ENCODE measurements at regions not wholly inside any gene's neighbourhood (a gene's known extent, or its start where the extent isn't known, plus 50 kb on each side); places are given as distances from the start of the nearest gene placed in this dataset.
"Not testable (repeated sequence)": the region's sequence is repeated elsewhere in the genome, so short reads cannot be mapped to it uniquely, and the experiment has no call there.

DNA sequence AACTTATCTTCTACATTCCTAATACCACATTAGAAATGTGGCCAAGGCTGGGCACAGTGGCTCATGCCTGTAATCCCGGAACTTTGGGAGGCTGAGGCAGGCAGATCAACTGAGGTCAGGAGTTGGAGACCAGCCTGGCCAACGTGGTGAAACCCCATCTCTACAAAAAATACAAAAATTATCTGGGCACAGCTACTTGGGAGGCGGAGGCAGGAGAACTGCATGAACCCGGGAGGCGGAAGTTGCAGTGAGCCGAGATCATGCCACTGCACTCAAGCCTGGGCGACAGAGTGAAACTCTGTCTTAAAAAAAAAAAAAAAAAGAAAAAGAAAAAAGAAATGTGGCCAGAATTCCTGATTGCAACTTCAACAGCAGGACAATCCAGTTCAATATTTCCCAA lies 196.6 kb upstream of the RASGEF1B start:
- not testable (repeated sequence) for H3K4me3 ChIP-seq

DNA sequence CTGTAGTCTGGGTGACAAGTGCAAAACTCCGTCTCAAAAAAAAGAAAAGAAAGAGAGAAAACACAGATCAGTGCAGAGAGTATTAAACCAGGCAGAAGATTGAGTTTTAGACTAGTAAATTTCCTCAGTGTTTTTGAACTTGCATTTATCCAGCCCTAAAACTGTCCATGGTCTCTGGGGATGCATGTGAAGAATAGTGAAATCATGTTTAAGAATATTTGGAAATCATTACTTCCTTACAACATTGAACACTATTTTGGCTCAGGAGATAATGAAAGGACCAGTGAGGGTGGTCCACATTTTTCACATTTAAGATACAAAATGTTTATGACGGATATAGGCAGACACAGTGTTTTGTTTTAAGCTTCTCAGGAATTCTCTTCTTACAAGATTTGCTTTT lies 195.8 kb upstream of the RASGEF1B start:
- Histone ChIP-seq H3K4me3 (no peak overlapping the region), H3K27ac (no peak overlapping the region)

More for the DNA sequence above, 196.6 kb upstream of the RASGEF1B start:
- not testable (repeated sequence) for H3K27ac ChIP-seq

DNA sequence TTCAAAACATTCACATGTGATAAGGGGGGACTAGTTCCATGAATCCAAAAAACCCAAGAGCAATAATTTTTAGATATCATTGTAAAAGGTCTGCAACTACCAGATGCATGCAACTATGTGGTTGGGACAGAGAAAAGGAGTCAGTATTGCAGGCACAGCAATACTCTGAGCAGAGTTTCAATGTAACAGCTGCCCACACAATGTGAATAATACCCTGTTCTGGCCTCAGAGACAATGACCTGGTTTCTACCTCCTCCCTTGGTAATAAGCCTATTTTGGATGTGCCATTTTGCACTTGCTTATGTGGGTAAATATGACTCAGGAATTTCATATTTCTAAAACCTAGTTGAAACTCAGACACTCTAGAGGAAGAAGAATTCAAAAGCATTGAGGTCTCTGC lies 194.8 kb upstream of the RASGEF1B start:
- H3K27ac ChIP-seq, result peak overlapping the region in 1 of 21 experiments; percentile 14
- no peak overlapping the region for H3K4me3 ChIP-seq

DNA sequence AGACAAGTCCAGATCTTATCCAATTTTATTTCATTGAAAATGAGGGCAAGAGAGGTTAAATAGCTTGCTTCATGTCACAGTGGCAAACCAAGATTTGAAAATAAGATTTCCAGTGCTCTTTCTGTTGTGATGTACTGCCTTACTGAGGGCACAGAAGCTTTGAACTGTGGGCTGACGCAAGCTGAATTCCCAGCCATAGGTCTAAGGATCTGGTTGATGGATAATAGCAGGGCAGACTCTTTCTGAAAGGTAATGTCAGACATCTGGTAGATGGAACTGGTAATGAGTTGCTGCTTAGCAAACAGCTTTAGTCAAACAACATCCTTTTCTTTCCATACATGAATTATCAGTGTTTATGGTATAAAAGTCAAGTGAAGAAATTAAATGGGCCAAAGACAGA lies 193.9 kb upstream of the RASGEF1B start:
- Histone ChIP-seq H3K27ac (peak overlapping the region in 1 of 21 experiments; percentile 14), H3K4me3 (no peak overlapping the region)

DNA sequence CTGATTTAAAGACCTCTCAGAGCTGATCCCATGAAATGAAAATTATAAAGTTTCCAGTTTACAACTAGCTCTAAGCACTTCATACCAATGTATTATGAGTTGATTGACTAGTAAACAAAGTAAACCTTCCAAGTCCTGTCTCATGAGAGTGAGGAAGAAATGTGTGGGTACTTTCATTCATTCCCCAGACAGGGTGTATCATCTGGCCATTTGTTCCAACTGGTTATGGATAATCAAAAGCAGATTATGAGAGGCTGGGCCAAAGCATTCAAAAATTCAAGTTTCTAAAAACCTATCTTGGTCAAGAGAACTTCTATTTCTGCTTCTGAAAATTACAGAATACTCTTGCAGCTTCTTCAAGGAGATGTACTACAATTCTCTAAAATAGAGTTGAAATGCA lies 193.3 kb upstream of the RASGEF1B start:
- no peak overlapping the region for H3K4me3 ChIP-seq
- no peak overlapping the region for H3K27ac ChIP-seq

DNA sequence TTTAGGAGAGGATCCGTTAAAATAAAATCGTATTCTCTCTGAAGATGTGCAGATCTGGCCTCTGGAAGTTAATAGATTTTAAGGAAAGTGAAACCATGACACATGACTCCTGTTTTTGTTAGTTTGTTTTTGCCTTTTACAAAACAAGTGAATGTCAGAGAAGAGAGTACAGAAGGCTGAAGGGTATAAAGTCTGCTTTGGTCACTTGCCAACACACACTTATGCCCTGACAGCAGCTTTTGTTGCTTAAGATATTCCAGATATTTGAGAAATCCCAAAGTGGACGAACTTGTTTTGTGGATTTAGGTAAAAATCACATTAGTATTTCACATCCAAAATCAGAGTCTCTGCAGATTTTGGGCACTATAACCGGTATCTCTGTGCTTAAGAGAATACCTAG lies 192.4 kb upstream of the RASGEF1B start:
- no peak overlapping the region for H3K4me3 ChIP-seq

DNA sequence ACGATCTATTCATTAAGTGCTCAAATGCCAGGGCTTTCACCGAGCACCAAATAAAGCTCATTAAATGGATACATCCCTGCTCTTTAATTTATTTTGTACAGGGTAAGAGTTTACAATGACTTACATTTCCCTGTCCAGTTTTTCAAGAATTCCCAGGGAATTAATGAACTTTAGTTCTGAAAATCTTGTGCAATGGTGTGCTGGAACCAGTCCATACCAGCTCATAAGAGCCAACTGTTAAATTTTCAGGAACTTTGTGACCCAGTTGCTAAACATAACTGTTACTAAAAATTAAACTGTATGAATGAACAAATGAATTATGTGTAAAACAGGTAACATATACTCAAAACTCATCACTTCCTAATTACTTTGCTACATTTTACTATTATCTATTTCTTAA lies 191.7 kb upstream of the RASGEF1B start:
- no peak overlapping the region for H3K4me3 ChIP-seq
- H3K27ac ChIP-seq, result no peak overlapping the region

More for the DNA sequence above, 192.4 kb upstream of the RASGEF1B start:
- H3K27ac ChIP-seq, result no peak overlapping the region

DNA sequence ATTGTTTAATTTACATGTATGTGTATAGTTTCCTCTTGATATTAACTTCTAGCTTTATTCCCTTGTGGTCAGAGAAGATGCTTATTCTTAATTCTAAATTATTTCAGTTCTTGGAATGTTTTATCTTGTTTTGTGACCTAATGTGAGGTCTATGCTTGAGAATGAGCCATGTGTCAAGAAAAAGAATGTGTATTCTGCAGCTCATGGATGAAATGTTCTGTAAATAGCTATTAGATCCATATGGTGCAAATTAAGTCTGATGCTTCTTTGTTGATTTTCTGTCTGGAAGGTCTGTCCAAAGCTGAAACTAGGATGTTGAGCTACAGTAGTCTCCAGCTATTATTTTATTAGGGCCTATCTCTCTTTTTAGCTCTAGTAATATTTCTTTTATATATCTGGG lies 187.3 kb upstream of the RASGEF1B start:
- Histone ChIP-seq H3K4me3 (no peak overlapping the region), H3K27ac (no peak overlapping the region)

DNA sequence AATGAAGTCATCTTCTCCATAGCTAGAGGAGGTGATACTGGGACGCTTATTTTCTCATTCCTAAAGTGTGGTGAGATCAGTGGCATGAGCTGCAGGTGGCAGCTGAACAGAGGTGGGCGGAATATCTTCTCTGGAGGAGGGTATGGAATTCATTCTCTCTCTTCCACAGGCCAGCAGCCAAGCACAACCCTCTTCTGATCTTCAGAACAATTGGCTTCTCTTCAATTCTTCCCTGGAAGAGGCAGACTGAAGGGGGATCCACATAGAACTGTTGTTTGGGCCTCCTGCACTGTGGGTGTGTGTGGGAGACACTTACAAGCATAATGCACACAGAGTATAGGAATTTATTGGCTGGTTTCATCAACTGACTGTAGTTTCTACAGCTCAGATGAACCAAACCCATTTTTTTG lies 180.4 kb upstream of the RASGEF1B start:
- peak overlapping the region in 6 of 21 experiments; percentile 1 to 55 (median 14) for H3K27ac ChIP-seq

DNA sequence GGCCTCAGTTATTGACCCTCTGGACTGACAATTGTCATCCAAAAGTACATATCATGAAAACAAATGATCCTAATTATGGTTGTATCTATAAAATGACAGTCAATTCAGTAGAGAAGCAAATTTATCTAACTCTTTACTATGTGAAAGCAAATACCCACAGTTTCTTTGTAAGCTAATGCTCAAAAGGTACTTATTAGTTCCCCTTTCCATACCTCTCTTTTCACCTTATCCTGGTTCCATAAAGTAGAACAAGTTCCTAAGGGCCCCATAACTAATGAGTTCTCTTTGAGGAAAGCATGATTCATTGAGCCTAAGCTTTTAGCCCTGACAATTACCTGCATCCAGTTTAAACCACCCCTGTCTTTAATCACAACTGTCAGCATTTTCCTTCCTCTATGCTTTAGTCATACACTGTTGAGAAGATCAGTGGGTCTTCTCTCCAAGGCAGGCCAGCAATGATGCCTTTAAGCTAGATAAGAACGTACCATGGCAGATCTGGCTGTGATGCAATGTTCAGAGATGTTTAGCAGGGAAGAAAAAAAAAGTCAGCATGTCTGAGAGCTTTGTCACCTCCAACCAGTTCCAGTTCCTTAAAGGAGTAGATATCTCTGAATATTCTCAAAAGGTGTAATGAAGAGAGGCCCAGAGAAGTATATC lies 179.7 kb upstream of the RASGEF1B start:
- no peak overlapping the region for H3K4me3 ChIP-seq
- H3K27ac ChIP-seq, result peak overlapping the region in 8 of 21 experiments; percentile 1 to 55 (median 15)

More for the DNA sequence above, 180.4 kb upstream of the RASGEF1B start:
- H3K4me3 ChIP-seq, result no peak overlapping the region

DNA sequence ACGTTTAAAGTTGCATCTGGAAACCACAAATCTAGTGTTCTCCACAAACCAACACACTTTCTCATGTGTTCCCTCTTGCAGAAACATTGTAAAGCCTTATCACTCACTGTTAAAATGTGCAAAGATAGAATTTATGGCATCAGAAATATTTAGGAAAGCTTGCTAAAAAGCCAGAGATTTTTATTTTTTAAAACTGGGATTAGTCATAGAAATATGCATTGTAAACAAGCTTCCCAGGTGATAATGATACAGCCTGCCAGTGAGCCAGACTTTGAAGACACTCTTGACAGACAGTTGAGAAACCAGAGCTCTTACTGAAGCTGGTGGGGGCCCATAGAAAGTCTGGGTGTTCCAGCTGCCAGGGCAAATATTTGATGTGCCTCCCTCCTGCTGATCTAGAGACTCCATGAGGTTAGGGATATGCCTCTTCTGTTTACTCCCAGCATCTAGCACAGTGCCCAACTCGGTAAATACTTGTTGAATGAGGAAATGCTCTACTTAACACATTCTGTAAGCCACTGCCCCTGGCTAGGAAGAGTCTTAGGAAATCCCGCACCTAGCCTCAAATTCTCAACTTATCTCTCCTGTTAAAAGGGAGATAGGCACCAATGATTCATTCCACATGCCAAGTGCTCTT lies 179.0 kb upstream of the RASGEF1B start:
- Histone ChIP-seq H3K27ac (peak overlapping the region in 7 of 21 experiments; percentile 1 to 55 (median 18)), H3K4me3 (no peak overlapping the region)

DNA sequence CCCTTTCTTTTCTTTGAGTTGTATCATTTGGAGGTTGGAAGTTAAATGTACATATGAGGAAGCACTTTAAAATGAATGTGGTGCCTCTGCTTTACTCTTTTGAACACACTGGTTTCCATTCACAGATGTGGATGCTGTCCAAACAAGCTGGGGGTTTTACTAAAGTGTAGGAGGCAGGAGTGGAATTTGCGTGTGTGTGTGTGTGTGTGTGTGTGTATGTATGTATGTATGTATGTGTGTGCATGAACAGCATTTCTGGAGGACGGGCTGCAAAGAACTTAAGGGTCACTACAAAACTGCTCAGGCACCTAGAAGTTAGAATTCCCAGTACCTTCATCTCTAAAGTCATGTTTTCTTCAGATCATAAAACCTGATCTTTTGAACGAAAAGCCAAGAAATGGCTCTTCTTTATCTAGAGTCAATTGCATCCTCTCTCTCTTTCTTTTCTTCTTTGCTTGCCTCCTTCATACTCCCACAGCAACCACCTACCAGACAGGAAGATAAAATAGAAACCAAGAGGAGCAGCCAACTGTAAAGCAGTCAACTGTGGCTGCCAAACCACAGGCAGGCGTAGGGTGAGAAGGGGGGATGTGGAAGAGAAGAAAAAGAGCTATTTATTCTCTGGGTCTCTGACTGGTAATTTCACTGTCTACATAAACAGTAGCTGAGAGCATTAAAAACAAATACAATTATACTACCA lies 177.0 kb upstream of the RASGEF1B start:
- H3K27ac ChIP-seq, result peak overlapping the region in 1 of 21 experiments; percentile 27
- H3K4me3 ChIP-seq, result no peak overlapping the region

DNA sequence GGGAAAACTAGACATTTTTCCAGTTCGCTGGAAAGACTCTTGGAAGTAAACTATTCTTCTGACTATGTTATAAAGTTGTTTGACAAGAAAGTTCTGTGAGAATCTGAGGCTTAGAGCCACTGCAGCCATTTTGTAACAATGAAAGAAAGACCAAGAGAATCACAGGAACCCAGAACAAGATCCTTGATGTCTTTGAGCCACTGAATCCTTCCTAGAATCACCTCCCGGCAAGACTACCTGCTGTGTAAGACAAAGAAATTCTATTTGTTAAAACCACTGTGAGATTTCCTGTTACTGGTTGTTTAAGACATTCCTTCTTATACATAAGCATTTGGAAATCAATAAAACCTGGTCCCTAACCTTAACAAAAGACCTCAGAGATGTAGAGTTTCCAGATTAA lies 175.7 kb upstream of the RASGEF1B start:
- Histone ChIP-seq H3K4me3 (no peak overlapping the region), H3K27ac (no peak overlapping the region)

DNA sequence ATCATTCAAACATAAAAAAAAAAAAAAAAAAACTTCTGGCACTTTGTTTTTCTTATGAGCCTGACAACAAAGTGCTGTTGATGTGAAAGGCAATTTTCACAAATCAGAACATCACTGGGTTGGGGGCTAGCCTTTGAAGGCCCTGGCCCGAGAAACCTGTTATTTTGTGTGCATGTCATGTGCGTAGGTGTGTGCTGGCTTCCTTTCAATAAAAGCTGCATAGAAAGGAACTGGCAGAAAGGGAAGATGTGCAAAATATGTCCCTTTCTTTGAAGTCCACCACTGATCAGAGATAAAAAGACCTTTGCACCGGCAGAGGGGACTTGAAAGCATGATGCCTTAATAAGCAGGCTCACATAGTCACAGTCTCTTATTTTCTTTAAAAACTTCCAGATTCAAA lies 170.8 kb upstream of the RASGEF1B start:
- H3K27ac ChIP-seq, result no peak overlapping the region
- H3K4me3 ChIP-seq, result no peak overlapping the region

DNA sequence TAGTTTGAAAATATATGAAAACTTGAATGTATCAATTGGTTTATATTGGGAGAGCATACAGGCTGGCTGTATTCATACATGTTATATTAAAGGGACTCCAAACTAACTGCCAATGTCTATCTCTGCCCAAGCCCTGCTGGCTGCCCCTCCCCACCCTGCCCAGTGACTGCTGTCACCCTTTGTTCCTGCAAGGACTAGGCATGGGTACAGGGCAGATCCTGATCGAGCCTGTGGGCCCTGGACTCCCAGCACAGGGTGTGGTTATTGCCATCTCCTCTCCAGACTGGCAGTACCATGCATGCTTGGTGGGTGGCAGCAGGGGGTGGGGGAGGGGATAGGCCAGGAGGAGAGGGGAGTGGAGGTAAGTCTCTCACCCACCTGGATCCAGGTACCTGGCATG lies 167.5 kb upstream of the RASGEF1B start:
- H3K27ac ChIP-seq, result no peak overlapping the region

DNA sequence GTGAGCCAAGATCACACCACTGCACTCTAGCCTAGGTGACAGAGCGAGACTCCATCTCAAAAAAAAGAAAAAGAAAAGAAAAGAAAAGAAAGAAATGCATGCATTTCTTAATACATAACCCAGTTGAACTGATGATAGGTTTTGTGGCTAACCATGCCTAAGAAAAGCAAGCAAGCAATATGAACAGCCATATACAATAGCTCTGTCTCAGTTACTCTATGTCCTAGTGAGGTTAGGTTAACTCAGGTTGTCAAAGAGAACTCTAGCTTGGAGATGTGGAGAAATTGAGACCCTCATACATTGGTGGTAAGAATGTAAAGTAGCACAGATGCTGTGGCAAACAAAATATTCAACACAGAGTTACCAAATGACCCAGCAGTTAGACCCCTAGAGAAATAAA lies 167.0 kb upstream of the RASGEF1B start:
- Histone ChIP-seq H3K27ac (no peak overlapping the region), H3K4me3 (no peak overlapping the region)

More for the DNA sequence above, 167.5 kb upstream of the RASGEF1B start:
- no peak overlapping the region for H3K4me3 ChIP-seq

DNA sequence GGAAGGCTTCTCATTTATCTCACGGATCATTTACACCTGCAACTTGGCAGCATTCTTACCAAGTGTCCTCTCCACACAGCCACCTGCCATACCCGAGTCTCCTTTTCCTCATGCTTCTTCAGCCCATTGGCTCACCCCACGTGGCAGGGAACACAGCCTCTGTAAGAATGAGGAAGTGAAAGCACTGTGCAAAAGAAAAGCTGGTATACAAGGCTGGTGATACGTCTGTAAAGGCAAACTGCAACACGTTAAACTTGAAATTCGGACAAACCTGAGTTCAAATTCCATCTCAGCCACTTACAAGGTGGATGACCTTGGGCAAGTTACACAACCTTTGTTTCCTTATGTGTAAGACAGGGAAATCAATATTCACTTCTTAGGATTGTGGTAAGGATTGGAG lies 164.0 kb upstream of the RASGEF1B start:
- Histone ChIP-seq H3K27ac (peak overlapping the region in 2 of 21 experiments; percentile 29 to 33), H3K4me3 (no peak overlapping the region)

DNA sequence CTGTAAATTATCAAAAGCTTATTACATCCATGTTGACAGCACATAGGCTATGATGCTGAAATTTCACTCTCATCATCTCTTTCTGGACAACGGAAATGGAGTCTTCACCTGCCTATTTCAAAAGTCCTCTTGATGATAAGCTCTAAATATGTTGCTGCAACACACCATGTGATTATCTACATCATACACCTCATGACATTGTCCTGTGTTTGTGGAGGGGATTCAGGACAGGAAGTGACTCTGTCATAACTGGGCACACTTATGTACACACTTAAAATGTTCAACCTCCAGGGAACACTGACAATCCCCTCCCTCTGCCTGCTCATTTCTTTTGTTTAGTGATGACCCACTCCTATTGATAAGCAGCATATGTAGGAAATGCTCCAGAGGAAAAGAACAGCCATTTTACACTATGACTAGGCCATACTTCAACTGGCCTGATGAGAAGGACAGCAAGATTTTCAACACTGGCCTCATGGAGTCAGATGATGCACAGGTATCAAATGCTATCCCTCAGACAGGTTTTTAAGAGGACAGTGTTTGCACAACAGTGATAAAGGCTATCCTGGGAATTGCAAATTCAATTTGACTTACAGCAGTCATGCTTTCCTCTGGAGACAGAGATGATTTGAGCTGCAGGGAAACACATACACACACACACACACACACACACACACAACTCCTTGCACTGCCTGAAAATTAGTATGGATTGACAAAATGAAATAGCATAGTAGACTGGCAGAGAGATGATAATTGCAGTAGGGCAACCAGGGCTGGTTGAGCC lies 163.3 kb upstream of the RASGEF1B start:
- H3K27ac ChIP-seq, result peak overlapping the region in 1 of 21 experiments; percentile 29

DNA sequence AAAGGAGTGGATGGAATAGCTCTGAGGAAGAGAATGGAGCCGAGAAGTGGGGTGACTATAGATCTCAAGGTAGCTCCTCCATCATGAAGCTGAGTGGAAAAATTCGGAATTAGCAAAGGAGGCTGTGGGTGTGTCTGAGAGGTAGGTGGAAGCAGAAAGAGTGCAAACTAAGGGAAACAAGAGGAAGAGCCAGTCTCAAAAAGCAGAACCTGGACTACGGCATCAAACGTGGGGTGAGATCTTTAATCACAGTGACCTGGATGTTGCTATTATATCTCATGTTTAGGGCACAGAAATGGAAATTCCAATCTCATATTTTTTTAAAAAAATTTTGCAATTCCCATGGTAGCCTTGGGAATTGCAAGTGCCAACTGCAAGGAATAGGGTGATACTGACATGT lies 162.5 kb upstream of the RASGEF1B start:
- H3K27ac ChIP-seq, result no peak overlapping the region
- H3K4me3 ChIP-seq, result no peak overlapping the region

More for the DNA sequence above, 163.3 kb upstream of the RASGEF1B start:
- no peak overlapping the region for H3K4me3 ChIP-seq

All from skin epidermis (tissue), 12 donors.